Activated B cell treated with CpG ODN at 0.5 μM for 24 hours (primary cell): ENCODE measurements at regions not wholly inside any gene's neighbourhood (a gene's known extent, or its start where the extent isn't known, plus 50 kb on each side); places are given as distances from the start of the nearest gene placed in this dataset.

Source experiments
- ATAC-seq: fragments of 200-7000 bp; cut with Tn5 transposase; one replicate; pipeline ENCODE4 v1.10.0; 2021; ENCODE audit warnings: low read depth, mild to moderate bottlenecking, moderate library complexity
- CTCF ChIA-PET: fragments of 350-600 bp; sonication (Branson Sonifier 250); formaldehyde crosslinking; loops from one replicate; lab custom pipeline; 2021; ENCODE audit warnings: antibody characterized with exemption; lab: Charles Lee
- POLR2A ChIA-PET: fragments of 350-600 bp; sonication (Branson Sonifier 250); formaldehyde crosslinking; loops from one replicate; lab custom pipeline; 2021; ENCODE audit warnings: antibody characterized with exemption; lab: Charles Lee
- DNase-seq: peaks from one replicate; pipeline ENCODE4 v3.0.0; 2022
- H3K27ac Mint-ChIP-seq: one replicate; pipeline ENCODE4 v1.8.0; 2020; ENCODE audit warnings: mixed read lengths
- H3K27me3 Mint-ChIP-seq: one replicate; pipeline ENCODE4 v1.8.0; 2021; ENCODE audit warnings: mixed read lengths
- H3K36me3 Mint-ChIP-seq: one replicate; pipeline ENCODE4 v1.8.0; 2021; ENCODE audit warnings: low read depth, mixed read lengths
- H3K4me1 Mint-ChIP-seq: one replicate; pipeline ENCODE4 v1.8.0; 2021; ENCODE audit warnings: mixed read lengths
- H3K4me3 Mint-ChIP-seq: one replicate; pipeline ENCODE4 v1.8.0; 2020; ENCODE audit warnings: mild to moderate bottlenecking, mixed read lengths
- H3K9me3 Mint-ChIP-seq: one replicate; pipeline ENCODE4 v1.8.0; 2020; ENCODE audit warnings: mixed read lengths
- intact Hi-C: fragments of 100-400 bp; cut with micrococcal nuclease; formaldehyde crosslinking; loops from one replicate; pipeline ENCODE4 v1.15.1; 2024
- TF ChIP-seq, protein P1 (sequence below): fragments of 200-600 bp; IDR thresholded peaks from one replicate; pipeline ENCODE4 v1.8.0; 2022; ENCODE audit warnings: antibody characterized with exemption, mild to moderate bottlenecking

DNA sequence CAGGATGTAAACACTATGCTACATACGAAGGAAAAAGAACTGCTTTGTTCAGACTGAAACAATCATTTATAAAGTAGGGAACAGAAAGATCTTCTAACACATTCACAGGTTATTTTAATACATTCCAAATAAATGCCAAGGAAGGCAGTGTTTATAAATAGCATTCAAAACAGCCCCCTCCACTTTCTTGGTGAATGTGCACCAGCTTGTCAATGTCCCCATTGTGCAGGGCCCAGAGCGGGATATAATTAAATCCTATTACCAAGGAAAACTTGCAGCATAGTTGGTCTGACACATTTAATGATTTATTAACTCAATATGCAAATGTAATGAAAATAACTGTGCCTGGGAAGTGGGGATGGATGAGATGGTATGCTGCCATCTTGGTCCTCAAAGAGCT, 135.9 kb upstream of the RAD23B start:
- DNase-seq (no peak), ATAC-seq (no peak)
- H3K9me3 Mint-ChIP-seq: peaks cover 4% of the 10 kb centered on the region
- H3K36me3 Mint-ChIP-seq: no peaks in the 10 kb centered on the region
- H3K4me1 Mint-ChIP-seq: no peaks in the 10 kb centered on the region
- H3K27me3 Mint-ChIP-seq: peaks cover 17% of the 10 kb centered on the region
- ChIA-PET CTCF (interaction anchor here (1.0 kb wide), 1 partner anchor 10 kb away, joined by 3 read pairs; no protein-coding TSS in a partner anchor), POLR2A (no interaction called here)
- H3K27ac Mint-ChIP-seq: no peak overlapping the region
- TF ChIP-seq, protein P1, sequence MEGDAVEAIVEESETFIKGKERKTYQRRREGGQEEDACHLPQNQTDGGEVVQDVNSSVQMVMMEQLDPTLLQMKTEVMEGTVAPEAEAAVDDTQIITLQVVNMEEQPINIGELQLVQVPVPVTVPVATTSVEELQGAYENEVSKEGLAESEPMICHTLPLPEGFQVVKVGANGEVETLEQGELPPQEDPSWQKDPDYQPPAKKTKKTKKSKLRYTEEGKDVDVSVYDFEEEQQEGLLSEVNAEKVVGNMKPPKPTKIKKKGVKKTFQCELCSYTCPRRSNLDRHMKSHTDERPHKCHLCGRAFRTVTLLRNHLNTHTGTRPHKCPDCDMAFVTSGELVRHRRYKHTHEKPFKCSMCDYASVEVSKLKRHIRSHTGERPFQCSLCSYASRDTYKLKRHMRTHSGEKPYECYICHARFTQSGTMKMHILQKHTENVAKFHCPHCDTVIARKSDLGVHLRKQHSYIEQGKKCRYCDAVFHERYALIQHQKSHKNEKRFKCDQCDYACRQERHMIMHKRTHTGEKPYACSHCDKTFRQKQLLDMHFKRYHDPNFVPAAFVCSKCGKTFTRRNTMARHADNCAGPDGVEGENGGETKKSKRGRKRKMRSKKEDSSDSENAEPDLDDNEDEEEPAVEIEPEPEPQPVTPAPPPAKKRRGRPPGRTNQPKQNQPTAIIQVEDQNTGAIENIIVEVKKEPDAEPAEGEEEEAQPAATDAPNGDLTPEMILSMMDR: no peak
- H3K4me3 Mint-ChIP-seq: no peak overlapping the region
- intact Hi-C loops: no loop called here

GRCh38 chr9:107148216-107148615, 134.9 kb upstream of the RAD23B start:
- Mint-ChIP-seq H3K4me3 (no peak overlapping the region), H3K9me3 (peaks cover 4% of the 10 kb centered on the region), H3K27me3 (peaks cover 13% of the 10 kb centered on the region), H3K27ac (no peak overlapping the region), H3K4me1 (no peaks in the 10 kb centered on the region), H3K36me3 (no peaks in the 10 kb centered on the region)
- intact Hi-C loops: no loop called here
- ChIA-PET POLR2A (no interaction called here), CTCF (no interaction called here)
- DNase-seq (no peak), ATAC-seq (no peak)
- TF ChIP-seq, protein P1: no peak

- Mint-ChIP-seq H3K27me3 (peaks cover 13% of the 10 kb centered on the region), H3K27ac (no peak overlapping the region), H3K4me3 (no peak overlapping the region), H3K36me3 (no peaks in the 10 kb centered on the region), H3K4me1 (no peaks in the 10 kb centered on the region), H3K9me3 (peaks cover 4% of the 10 kb centered on the region)
- TF ChIP-seq, protein P1: no peak
- intact Hi-C loops: no loop called here
- no peak for ATAC-seq
- no peak for DNase-seq
- ChIA-PET CTCF (no interaction called here), POLR2A (no interaction called here)
These were observed 133.3 kb upstream of the RAD23B start for GRCh38 chr9:107149756-107150155.

- CTCF ChIA-PET: no interaction called here
- ATAC-seq (no peak), DNase-seq (no peak)
- H3K27me3 Mint-ChIP-seq: peaks cover 20% of the 10 kb centered on the region
- POLR2A ChIA-PET: no interaction called here
- intact Hi-C loops: no loop called here
- H3K9me3 Mint-ChIP-seq: peaks cover 4% of the 10 kb centered on the region
- H3K4me1 Mint-ChIP-seq: no peaks in the 10 kb centered on the region
- no peak overlapping the region for H3K4me3 Mint-ChIP-seq
- no peak overlapping the region for H3K27ac Mint-ChIP-seq
- H3K36me3 Mint-ChIP-seq: no peaks in the 10 kb centered on the region
- TF ChIP-seq, protein P1: no peak
These were observed 129.7 kb upstream of the RAD23B start for GRCh38 chr9:107153336-107153735.

DNA sequence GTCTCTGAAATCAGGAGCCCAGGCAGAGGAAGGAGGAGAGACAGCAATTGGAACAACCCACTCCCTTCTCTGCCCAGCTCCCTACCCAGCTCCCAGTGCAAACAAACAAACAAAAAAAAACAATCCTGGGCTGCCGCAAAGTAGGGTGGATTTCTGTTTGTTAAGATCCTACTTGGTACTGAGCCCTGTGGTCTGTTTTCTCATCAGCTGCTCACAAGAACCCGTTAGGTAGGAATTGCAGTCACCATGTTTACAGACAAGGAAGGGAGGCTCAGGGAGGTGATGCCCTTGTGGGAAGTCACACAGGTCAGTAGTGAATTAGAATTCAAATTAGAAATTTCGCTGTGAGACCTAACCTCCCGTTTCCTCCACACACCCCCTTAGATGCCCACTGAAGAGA, 128.8 kb upstream of the RAD23B start:
- Mint-ChIP-seq H3K4me1 (no peaks in the 10 kb centered on the region), H3K27ac (no peak overlapping the region), H3K4me3 (no peak overlapping the region), H3K36me3 (no peaks in the 10 kb centered on the region), H3K9me3 (peaks cover 4% of the 10 kb centered on the region), H3K27me3 (peaks cover 18% of the 10 kb centered on the region)
- intact Hi-C loops: no loop called here
- DNase-seq (no peak), ATAC-seq (no peak)
- ChIA-PET POLR2A (no interaction called here), CTCF (no interaction called here)
- TF ChIP-seq, protein P1: no peak
